Immature natural killer cell (primary cell): ENCODE measurements at regions not wholly inside any gene's neighbourhood (a gene's known extent, or its start where the extent isn't known, plus 50 kb on each side); places are given as distances from the start of the nearest gene placed in this dataset.

Experiments
- DNase-seq, 3 donors: peaks; one replicate each; pipeline ENCODE4 v3.0.0; 2022; ENCODE audit warnings: mixed read lengths in 1 of 3
- H3K27ac Mint-ChIP-seq, 6 donors: one replicate each; pipeline ENCODE4 v1.8.0; 2020; ENCODE audit warnings: mixed read lengths in 6 of 6, mild to moderate bottlenecking in 5 of 6, inconsistent platforms in 4 of 6, moderate library complexity in 3 of 6
- H3K27me3 Mint-ChIP-seq, 3 donors: one replicate each; pipeline ENCODE4 v1.8.0; 2020 to 2021; ENCODE audit warnings: low read depth in 3 of 3, mild to moderate bottlenecking in 3 of 3, mixed read lengths in 3 of 3, moderate library complexity in 3 of 3, inconsistent platforms in 1 of 3
- H3K36me3 Mint-ChIP-seq, 3 donors: one replicate each; pipeline ENCODE4 v1.8.0; 2020; ENCODE audit warnings: mixed read lengths in 3 of 3, inconsistent platforms in 2 of 3, mild to moderate bottlenecking in 2 of 3
- H3K4me1 Mint-ChIP-seq, 2 donors: one replicate each; pipeline ENCODE4 v1.8.0; 2020; ENCODE audit warnings: inconsistent platforms in 2 of 2, mild to moderate bottlenecking in 2 of 2, mixed read lengths in 2 of 2, moderate library complexity in 1 of 2
- H3K4me3 Mint-ChIP-seq, 5 donors: one replicate each; pipeline ENCODE4 v1.8.0; 2020; ENCODE audit warnings: mild to moderate bottlenecking in 5 of 5, mixed read lengths in 5 of 5, inconsistent platforms in 3 of 5, moderate library complexity in 3 of 5
- H3K9me3 Mint-ChIP-seq, 6 donors: one replicate each; pipeline ENCODE4 v1.8.0; 2020; ENCODE audit warnings: mild to moderate bottlenecking in 6 of 6, mixed read lengths in 6 of 6, inconsistent platforms in 4 of 6, moderate library complexity in 3 of 6

DNA sequence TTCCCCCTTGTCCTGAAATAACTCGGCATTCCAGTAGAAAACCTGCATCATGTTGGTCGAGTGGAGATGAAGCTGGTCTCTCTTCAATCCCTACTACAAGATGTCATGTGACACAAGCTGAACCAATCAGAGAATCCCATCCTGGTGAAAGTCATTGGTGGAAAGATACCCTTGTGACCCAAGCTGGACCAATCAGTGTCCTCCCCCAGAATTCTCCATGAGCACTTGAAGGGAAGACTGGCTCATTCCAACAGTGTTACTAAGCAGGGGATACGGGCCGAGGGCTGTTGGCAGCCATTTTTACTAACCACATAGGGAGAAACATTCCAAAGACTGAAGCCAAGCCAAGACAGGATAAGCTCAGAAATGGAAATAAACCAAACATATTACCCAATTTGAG lies 298.3 kb downstream of the ICOS start:
- H3K36me3 Mint-ChIP-seq, result no peaks in the 10 kb centered on the region
- peaks cover 0 to 5% (median 0%) of the 10 kb centered on the region in 6 donors for H3K9me3 Mint-ChIP-seq
- H3K27me3 Mint-ChIP-seq, result peaks cover 0 to 9% (median 7%) of the 10 kb centered on the region in 3 donors
- no peak overlapping the region for H3K4me3 Mint-ChIP-seq
- DNase-seq, result no peak
- no peaks in the 10 kb centered on the region for H3K4me1 Mint-ChIP-seq
- H3K27ac Mint-ChIP-seq, result no peak overlapping the region

DNA sequence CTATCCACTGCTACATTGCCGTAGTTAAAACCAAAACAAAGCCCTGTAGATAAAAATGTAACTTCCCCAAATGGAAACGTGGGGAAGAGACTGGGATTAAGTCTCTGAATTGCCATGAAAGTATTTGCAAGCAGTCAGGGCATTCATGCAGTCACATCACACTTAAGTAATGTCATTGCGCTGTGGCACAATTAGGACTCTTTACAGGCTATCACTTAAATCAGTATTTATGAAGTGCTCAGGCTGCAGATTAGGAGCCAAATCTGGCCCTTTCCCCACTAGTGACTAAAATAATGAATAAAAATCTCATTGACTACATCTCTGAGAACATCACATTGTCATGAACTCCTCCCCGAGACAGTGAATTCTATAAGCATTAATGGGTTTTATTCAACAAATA lies 300.9 kb downstream of the ICOS start:
- H3K4me3 Mint-ChIP-seq, result no peak overlapping the region
- H3K4me1 Mint-ChIP-seq, result no peaks in the 10 kb centered on the region
- H3K9me3 Mint-ChIP-seq, result peaks cover 0 to 7% (median 0%) of the 10 kb centered on the region in 6 donors
- DNase-seq, result no peak
- H3K27me3 Mint-ChIP-seq, result peaks cover 2 to 12% (median 6%) of the 10 kb centered on the region in 3 donors
- H3K36me3 Mint-ChIP-seq, result no peaks in the 10 kb centered on the region
- no peak overlapping the region for H3K27ac Mint-ChIP-seq

DNA sequence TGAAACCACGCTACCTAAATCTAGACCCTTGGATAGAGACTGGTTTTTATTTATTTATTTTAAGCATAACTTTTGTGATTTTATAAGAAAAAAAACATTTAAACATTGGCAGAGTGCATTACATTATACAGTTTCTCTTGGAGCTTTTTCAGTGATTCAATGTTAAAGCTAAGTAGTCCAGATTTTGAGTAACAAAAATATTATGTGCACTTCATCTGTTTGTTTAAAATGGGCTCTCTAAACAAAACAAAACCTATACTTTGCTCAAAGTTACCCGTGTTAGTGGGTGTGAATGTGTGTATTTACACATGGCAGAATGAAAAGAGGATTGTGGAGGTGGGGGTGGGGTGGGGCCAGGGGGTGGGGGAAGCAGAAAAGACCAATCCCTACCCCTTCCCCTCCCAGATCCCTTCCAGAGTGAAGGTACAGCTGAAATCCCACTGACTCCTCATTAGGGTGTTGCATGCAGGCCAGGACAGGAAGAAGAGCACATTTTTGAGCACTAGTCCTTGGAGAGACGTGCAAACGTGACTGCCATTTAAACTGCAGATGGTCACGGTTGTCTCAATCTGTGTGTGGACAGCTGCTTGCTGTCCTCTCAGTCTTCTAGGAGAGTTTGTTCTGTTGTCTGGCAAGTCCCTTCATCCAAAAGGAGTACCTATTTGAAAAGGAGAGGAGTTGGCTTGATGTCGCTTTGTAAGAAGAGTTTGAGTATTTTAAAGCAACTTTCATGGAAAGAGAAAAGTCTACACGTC lies 303.0 kb downstream of the ICOS start:
- Mint-ChIP-seq H3K4me3 (no peak overlapping the region), H3K9me3 (peaks cover 0 to 9% (median 0%) of the 10 kb centered on the region in 6 donors), H3K27ac (no peak overlapping the region), H3K36me3 (no peaks in the 10 kb centered on the region), H3K4me1 (no peaks in the 10 kb centered on the region), H3K27me3 (peaks cover 2 to 14% (median 6%) of the 10 kb centered on the region in 3 donors)
- DNase-seq, result no peak

DNA sequence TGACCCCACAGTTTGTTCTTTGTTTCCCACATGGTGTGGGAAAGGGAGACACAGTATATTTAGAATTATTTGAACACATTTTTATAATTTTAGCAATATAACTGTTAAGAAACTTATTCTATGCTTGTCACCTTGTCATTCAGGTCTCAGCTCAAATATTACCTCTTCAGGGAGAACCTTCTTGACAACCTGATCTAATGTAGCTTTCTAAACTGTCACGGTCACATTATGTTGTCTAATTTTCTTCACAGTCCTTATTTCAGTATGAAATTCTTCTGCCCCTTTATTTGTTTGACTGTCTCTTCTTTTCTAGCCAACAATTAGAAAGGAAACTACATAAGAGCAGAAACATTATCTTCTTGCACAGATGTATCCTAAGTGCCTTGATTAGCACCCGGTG lies 304.3 kb upstream of the PARD3B start:
- no peak for DNase-seq
- H3K36me3 Mint-ChIP-seq, result no peaks in the 10 kb centered on the region
- H3K4me3 Mint-ChIP-seq, result no peak overlapping the region
- H3K9me3 Mint-ChIP-seq, result peaks cover 0 to 12% (median 0%) of the 10 kb centered on the region in 6 donors
- peaks cover 2 to 14% (median 6%) of the 10 kb centered on the region in 3 donors for H3K27me3 Mint-ChIP-seq
- no peak overlapping the region for H3K27ac Mint-ChIP-seq
- H3K4me1 Mint-ChIP-seq, result no peaks in the 10 kb centered on the region

- Mint-ChIP-seq H3K36me3 (no peaks in the 10 kb centered on the region), H3K27ac (no peak overlapping the region), H3K27me3 (peaks cover 2 to 5% (median 4%) of the 10 kb centered on the region in 3 donors), H3K4me3 (no peak overlapping the region), H3K4me1 (no peaks in the 10 kb centered on the region), H3K9me3 (peaks cover 0 to 5% (median 0%) of the 10 kb centered on the region in 6 donors)
- DNase-seq, result no peak
These were observed 295.8 kb upstream of the PARD3B start for GRCh38 chr2:204249437-204249836.

- Mint-ChIP-seq H3K27ac (no peak overlapping the region), H3K27me3 (peaks cover 2 to 5% (median 4%) of the 10 kb centered on the region in 3 donors), H3K4me1 (no peaks in the 10 kb centered on the region), H3K36me3 (no peaks in the 10 kb centered on the region), H3K4me3 (no peak overlapping the region), H3K9me3 (peaks cover 0 to 2% (median 0%) of the 10 kb centered on the region in 6 donors)
- DNase-seq, result no peak
These were observed 294.6 kb upstream of the PARD3B start for GRCh38 chr2:204250692-204251091.

GRCh38 chr2:204251158-204251997 lies 293.9 kb upstream of the PARD3B start:
- H3K27me3 Mint-ChIP-seq, result peaks cover 2 to 5% (median 4%) of the 10 kb centered on the region in 3 donors
- H3K9me3 Mint-ChIP-seq, result peaks cover 0 to 2% (median 0%) of the 10 kb centered on the region in 6 donors

GRCh38 chr2:204251998-204252376 lies 293.3 kb upstream of the PARD3B start:
- peaks cover 0 to 2% (median 0%) of the 10 kb centered on the region in 6 donors for H3K9me3 Mint-ChIP-seq
- peaks cover 2 to 5% (median 4%) of the 10 kb centered on the region in 3 donors for H3K27me3 Mint-ChIP-seq
- H3K27ac Mint-ChIP-seq, result no peak overlapping the region
- no peak for DNase-seq
- H3K36me3 Mint-ChIP-seq, result no peaks in the 10 kb centered on the region
- H3K4me1 Mint-ChIP-seq, result no peaks in the 10 kb centered on the region
- no peak overlapping the region for H3K4me3 Mint-ChIP-seq

More at GRCh38 chr2:204251158-204251997, 293.9 kb upstream of the PARD3B start:
- H3K4me3 Mint-ChIP-seq, result no peak overlapping the region
- DNase-seq, result no peak
- no peak overlapping the region for H3K27ac Mint-ChIP-seq
- H3K36me3 Mint-ChIP-seq, result no peaks in the 10 kb centered on the region
- H3K4me1 Mint-ChIP-seq, result no peaks in the 10 kb centered on the region

DNA sequence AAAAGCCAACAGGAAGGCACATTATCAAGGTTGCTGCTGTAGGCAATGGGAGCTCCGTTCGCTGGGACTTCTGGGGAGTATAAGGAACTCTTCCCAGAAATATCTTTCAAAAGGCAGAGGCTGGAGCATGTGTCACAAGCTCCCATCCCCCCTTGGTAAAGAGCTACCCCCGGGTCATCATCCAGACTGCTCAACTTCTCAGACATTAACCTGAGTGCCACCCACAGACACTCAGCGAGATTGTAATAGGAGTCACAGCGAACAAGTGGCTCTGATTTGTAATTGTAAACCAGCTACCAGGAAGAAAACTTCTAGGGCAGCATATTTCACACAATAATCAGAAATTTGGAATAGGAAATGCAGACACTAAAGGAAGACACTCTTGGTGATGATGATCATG lies 290.2 kb upstream of the PARD3B start:
- H3K27me3 Mint-ChIP-seq, result peaks cover 0 to 4% (median 0%) of the 10 kb centered on the region in 3 donors
- no peaks in the 10 kb centered on the region for H3K9me3 Mint-ChIP-seq
- no peak for DNase-seq
- no peak overlapping the region for H3K27ac Mint-ChIP-seq
- no peaks in the 10 kb centered on the region for H3K4me1 Mint-ChIP-seq
- no peaks in the 10 kb centered on the region for H3K36me3 Mint-ChIP-seq
- no peak overlapping the region for H3K4me3 Mint-ChIP-seq

DNA sequence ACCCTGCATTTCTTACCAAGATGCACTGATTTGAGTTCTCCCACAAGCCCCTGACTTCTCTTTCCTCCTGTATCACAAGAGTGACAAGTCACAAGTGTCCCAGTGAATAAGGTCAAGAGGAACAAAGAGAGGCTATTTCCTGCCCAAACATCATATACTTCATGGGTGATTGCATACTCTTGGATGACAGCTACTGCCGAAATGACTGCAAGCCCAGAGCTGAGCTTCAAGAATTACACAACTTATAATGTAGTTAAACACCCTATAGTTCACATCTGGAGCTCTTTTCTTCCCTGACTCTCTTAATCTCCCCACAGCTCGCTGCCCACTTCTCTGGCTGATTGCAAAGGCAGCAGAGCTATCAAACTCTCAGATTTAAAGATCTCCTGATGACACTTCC lies 289.7 kb upstream of the PARD3B start:
- Mint-ChIP-seq H3K27me3 (peaks cover 0 to 4% (median 0%) of the 10 kb centered on the region in 3 donors), H3K36me3 (no peaks in the 10 kb centered on the region), H3K4me1 (no peaks in the 10 kb centered on the region), H3K4me3 (no peak overlapping the region), H3K27ac (no peak overlapping the region), H3K9me3 (no peaks in the 10 kb centered on the region)
- no peak for DNase-seq

GRCh38 chr2:204257781-204258180 lies 287.5 kb upstream of the PARD3B start:
- Mint-ChIP-seq H3K4me1 (no peaks in the 10 kb centered on the region), H3K9me3 (no peaks in the 10 kb centered on the region), H3K27me3 (peaks cover 0 to 2% (median 0%) of the 10 kb centered on the region in 3 donors), H3K36me3 (no peaks in the 10 kb centered on the region), H3K27ac (no peak overlapping the region), H3K4me3 (no peak overlapping the region)
- DNase-seq, result no peak

GRCh38 chr2:204258890-204259289 lies 286.4 kb upstream of the PARD3B start:
- no peak for DNase-seq
- H3K27ac Mint-ChIP-seq, result no peak overlapping the region
- no peaks in the 10 kb centered on the region for H3K4me1 Mint-ChIP-seq
- H3K4me3 Mint-ChIP-seq, result no peak overlapping the region
- no peaks in the 10 kb centered on the region for H3K36me3 Mint-ChIP-seq
- H3K9me3 Mint-ChIP-seq, result no peaks in the 10 kb centered on the region
- no peaks in the 10 kb centered on the region for H3K27me3 Mint-ChIP-seq

GRCh38 chr2:204260162-204260877 lies 285.0 kb upstream of the PARD3B start:
- DNase-seq, result no peak
- H3K27ac Mint-ChIP-seq, result no peak overlapping the region
- H3K4me1 Mint-ChIP-seq, result no peaks in the 10 kb centered on the region
- H3K4me3 Mint-ChIP-seq, result no peak overlapping the region
- no peaks in the 10 kb centered on the region for H3K36me3 Mint-ChIP-seq
- H3K9me3 Mint-ChIP-seq, result no peaks in the 10 kb centered on the region
- H3K27me3 Mint-ChIP-seq, result peaks cover 0 to 8% (median 0%) of the 10 kb centered on the region in 3 donors

DNA sequence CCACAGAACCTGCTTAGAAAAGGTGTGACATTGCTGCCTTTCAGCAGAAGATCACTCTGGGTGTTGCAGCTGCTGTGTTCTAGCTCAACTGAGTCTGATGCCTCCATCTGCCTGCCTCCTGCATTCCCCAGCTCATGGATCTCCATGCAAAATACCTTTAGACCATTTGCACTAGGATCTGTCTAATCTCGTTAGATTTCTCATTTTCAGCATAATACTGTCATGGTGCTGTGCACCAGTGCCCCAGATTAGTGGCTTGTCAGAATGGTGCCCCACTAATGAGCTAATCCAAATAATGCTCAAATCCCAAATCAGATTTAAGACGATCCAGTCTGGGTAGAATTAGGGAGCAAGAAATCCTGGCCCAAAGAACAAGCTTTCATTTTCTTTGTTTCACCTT lies 284.4 kb upstream of the PARD3B start:
- Mint-ChIP-seq H3K27me3 (peaks cover 0 to 8% (median 0%) of the 10 kb centered on the region in 3 donors), H3K27ac (no peak overlapping the region), H3K36me3 (no peaks in the 10 kb centered on the region), H3K4me1 (no peaks in the 10 kb centered on the region), H3K9me3 (no peaks in the 10 kb centered on the region), H3K4me3 (no peak overlapping the region)
- DNase-seq, result no peak
